ENCODE measurements at regions not wholly inside any gene's neighbourhood (a gene's known extent, or its start where the extent isn't known, plus 50 kb on each side); places are given as distances from the start of the nearest gene placed in this dataset.

GRCh38 chr5:97443740-97444139 is 260.7 kb upstream of the RIOK2 start:
- no peak for DNase-seq (ENCODE audit: low read depth)
- H3K4me3 ChIP-seq (ENCODE audit: low read depth, low read length) = no peak overlapping the region
- TF ChIP-seq, protein P1, sequence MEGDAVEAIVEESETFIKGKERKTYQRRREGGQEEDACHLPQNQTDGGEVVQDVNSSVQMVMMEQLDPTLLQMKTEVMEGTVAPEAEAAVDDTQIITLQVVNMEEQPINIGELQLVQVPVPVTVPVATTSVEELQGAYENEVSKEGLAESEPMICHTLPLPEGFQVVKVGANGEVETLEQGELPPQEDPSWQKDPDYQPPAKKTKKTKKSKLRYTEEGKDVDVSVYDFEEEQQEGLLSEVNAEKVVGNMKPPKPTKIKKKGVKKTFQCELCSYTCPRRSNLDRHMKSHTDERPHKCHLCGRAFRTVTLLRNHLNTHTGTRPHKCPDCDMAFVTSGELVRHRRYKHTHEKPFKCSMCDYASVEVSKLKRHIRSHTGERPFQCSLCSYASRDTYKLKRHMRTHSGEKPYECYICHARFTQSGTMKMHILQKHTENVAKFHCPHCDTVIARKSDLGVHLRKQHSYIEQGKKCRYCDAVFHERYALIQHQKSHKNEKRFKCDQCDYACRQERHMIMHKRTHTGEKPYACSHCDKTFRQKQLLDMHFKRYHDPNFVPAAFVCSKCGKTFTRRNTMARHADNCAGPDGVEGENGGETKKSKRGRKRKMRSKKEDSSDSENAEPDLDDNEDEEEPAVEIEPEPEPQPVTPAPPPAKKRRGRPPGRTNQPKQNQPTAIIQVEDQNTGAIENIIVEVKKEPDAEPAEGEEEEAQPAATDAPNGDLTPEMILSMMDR (conservative IDR thresholded peaks at IDR 0.05; ENCODE audit: low read depth, low read length) = no peak

DNA sequence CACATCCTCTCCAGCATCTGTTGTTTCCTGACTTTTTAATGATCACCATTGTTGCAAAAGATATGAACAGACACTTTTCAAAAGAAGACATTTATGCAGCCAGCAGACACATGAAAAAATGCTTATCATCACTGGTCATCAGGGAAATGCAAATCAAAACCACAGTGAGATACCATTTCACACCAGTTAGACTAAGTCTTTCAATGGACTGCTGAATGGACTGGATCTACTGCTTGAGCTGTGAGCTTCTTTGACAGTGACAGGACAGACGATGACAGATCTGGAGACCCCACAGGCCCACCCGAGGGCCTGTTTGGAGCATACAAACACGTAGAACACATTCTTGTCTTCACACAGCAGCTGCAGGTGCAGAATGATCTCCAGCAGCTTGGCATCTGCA is 266.1 kb upstream of the RIOK2 start:
- no peak overlapping the region for H3K4me3 ChIP-seq (ENCODE audit: low read depth, low read length)
- no peak for DNase-seq (ENCODE audit: low read depth)
- TF ChIP-seq, protein P1 (conservative IDR thresholded peaks at IDR 0.05; ENCODE audit: low read depth, low read length) = no peak

GRCh38 chr5:97452646-97453045 is 269.6 kb upstream of the RIOK2 start:
- TF ChIP-seq, protein P1 (conservative IDR thresholded peaks at IDR 0.05; ENCODE audit: low read depth, low read length) = no peak
- H3K4me3 ChIP-seq (ENCODE audit: low read depth, low read length) = no peak overlapping the region
- no peak for DNase-seq (ENCODE audit: low read depth)

DNA sequence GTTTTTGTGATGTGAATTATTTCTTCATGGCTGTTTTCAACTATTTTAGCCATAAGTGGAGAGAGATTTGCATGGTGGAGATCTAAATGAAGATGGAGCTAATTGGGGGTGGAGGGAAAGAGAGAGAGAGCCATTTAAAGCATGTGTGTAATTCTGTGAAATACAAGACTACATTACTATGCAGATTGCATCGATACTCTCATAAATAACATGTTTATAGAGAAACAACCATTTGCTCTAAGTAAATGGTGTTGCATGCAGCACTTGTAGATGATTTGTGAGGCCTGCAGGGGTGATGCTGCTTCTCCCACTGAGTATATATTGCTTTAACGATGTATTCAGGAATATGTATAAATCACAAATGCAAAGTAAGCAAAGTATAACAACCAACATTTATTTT is 270.2 kb upstream of the RIOK2 start:
- no peak for DNase-seq (ENCODE audit: low read depth)
- TF ChIP-seq, protein P1 (conservative IDR thresholded peaks at IDR 0.05; ENCODE audit: low read depth, low read length) = no peak
- no peak overlapping the region for H3K4me3 ChIP-seq (ENCODE audit: low read depth, low read length)

DNA sequence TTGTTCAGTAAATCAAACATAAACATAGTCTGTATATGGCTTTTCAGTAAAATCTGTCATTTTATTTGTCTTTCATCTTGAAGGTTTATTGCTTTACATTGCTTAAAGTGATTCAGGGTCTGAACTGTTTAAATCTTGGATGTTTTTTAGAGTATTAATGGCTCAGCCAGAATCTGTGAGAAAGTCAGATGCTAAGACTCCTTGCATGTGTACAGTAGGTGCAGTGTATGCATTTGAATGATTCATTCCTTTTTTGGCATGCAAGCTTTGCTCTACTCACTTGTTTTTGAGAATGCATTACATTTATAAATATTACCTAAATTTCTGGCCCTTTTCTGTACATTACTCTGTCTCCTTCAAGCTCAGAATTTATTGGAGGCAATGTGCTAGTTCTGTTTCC is 271.0 kb upstream of the RIOK2 start:
- H3K4me3 ChIP-seq (ENCODE audit: low read depth, low read length) = no peak overlapping the region
- TF ChIP-seq, protein P1 (conservative IDR thresholded peaks at IDR 0.05; ENCODE audit: low read depth, low read length) = no peak
- no peak for DNase-seq (ENCODE audit: low read depth)

DNA sequence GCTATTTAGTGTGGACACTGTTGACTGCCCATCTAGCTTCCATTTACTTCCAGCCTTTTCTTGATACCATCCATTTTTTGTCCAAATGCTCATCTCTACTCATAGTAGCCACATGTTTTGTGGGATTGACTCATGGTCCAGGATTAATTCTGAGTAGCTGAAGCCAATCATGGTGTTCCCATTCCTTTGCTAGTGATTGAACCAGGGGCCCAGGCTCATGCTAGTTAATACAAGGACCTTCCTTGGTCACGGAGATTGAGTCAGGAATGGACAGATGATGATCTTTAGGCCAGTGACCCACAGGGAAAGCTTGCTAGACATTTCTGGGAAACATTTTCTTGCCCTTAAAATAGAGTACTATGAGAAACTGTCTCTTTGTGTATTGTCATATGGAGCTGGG is 272.9 kb upstream of the RIOK2 start:
- no peak for DNase-seq (ENCODE audit: low read depth)
- TF ChIP-seq, protein P1 (conservative IDR thresholded peaks at IDR 0.05; ENCODE audit: low read depth, low read length) = no peak
- no peak overlapping the region for H3K4me3 ChIP-seq (ENCODE audit: low read depth, low read length)

- H3K4me3 ChIP-seq (ENCODE audit: low read depth, low read length) = no peak overlapping the region
- TF ChIP-seq, protein P1 (conservative IDR thresholded peaks at IDR 0.05; ENCODE audit: low read depth, low read length) = no peak
- DNase-seq (ENCODE audit: low read depth) = no peak
Observed at GRCh38 chr5:97458851-97459250, 275.8 kb upstream of the RIOK2 start.
